ENCODE measurements at regions not wholly inside any gene's neighbourhood (a gene's known extent, or its start where the extent isn't known, plus 50 kb on each side); places are given as distances from the start of the nearest gene placed in this dataset.

DNA sequence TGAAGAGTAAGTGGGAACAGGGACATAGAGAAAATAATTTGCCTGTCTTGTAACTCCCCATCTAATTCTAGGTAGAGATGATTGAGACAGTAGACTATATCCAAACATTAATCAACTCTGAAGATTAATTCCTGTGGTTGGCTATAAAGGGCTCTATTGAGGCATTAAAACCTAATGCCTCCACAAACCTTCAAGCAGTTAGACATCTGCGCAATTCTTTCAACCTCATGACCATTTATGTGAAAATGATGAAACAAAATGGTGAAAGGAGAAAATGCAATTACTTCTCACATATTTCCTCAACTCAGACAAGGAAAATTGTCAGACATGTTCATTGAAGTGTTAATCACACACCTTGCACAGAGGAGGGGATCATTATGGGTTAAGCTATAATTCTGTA lies 164.5 kb upstream of the MYT1L start:
- TF ChIP-seq, protein P1, sequence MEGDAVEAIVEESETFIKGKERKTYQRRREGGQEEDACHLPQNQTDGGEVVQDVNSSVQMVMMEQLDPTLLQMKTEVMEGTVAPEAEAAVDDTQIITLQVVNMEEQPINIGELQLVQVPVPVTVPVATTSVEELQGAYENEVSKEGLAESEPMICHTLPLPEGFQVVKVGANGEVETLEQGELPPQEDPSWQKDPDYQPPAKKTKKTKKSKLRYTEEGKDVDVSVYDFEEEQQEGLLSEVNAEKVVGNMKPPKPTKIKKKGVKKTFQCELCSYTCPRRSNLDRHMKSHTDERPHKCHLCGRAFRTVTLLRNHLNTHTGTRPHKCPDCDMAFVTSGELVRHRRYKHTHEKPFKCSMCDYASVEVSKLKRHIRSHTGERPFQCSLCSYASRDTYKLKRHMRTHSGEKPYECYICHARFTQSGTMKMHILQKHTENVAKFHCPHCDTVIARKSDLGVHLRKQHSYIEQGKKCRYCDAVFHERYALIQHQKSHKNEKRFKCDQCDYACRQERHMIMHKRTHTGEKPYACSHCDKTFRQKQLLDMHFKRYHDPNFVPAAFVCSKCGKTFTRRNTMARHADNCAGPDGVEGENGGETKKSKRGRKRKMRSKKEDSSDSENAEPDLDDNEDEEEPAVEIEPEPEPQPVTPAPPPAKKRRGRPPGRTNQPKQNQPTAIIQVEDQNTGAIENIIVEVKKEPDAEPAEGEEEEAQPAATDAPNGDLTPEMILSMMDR (IDR thresholded peaks at IDR 0.05; ENCODE audit: low read depth, low read length, missing input control) = no peak
- no peak for TF ChIP-seq HNF4G (IDR thresholded peaks at IDR 0.05)
- TF ChIP-seq MAX (IDR thresholded peaks at IDR 0.05) = no peak
- no peak for TF ChIP-seq ATF3 (IDR thresholded peaks at IDR 0.05)
- TF ChIP-seq JUND (IDR thresholded peaks at IDR 0.05) = no peak
- no peak for TF ChIP-seq REST (IDR thresholded peaks at IDR 0.05)
- no peak for TF ChIP-seq GABPA (IDR thresholded peaks at IDR 0.05 in 1 of 2, conservative IDR thresholded peaks at IDR 0.05 in 1 of 2)
- no peak for TF ChIP-seq NR2F2 (IDR thresholded peaks at IDR 0.05)
- no peak for TF ChIP-seq ZBTB33 (IDR thresholded peaks at IDR 0.05)
- no peak for TF ChIP-seq YY1 (IDR thresholded peaks at IDR 0.05)

All from liver (tissue), 3 donors.